ENCODE measurements at regions not wholly inside any gene's neighbourhood (a gene's known extent, or its start where the extent isn't known, plus 50 kb on each side); places are given as distances from the start of the nearest gene placed in this dataset.
"Not testable (repeated sequence)": the region's sequence is repeated elsewhere in the genome, so short reads cannot be mapped to it uniquely, and the experiment has no call there.

DNA sequence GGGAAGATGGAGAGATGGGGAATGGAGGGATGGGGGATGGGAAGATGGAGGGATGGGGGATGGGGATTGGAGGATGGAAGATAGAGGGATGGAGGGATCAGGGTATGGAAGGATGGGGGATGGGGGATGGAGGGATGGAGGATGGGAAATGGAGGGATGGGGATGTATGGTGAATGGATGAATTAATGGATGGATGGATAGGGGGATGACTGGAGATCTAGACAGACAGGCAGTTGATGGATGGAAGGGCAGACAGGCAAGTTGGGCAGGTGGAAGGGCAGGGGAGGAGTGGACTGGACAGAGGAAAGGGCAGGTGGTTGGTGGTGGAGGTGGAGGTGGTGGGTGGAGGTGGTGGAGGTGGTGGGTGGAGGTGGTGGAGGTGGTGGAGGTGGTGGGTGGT lies 167.2 kb downstream of the C9orf50 start:
- no peak for DNase-seq

DNA sequence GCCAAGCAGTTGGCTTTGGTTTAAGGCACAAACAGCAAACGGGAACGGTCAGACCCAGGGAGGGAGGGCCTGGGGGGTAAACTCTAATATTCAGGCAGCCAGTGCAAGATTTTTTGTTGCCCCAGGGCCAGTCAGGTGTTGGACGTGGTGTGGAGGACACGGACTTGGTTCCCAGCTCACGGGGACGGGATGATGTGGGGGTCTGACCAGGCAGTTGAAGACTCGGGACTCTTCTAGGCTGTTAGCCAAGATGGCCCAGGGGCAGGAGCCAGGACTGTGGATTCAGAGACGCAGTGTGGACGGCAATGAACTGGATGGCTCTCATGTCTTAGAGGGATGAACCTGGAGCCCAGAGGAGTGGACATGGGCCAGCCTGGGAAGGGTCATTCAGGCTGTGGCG lies 169.2 kb downstream of the C9orf50 start:
- no peak for DNase-seq

DNA sequence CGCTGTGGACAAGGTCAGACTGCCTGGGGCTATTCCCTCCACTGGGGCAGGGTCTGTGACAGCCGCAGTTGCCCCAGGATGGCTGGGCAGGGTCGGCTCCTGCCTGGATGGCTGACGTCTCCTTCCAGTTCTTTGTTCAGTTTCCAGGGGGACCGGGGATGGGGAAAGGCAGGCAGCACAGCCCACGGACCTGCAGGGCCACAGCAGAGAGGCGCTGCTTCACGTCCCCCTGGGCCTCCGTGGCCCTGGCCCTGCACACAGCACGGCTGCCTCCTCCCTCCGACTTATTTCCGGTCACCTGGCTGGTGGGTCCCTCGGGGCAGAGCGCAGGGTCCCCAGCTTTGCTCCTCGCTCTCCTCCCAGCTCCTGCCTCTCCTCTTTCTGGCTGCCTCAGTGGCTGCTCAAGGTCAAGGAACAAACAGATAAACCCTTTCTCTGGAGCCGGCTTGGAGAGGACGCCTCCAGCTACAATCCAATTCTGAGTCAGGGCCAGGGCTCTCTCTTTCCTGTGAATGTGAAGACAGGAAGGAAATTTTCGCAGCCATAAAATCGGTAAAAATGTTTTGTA lies 169.7 kb downstream of the C9orf50 start:
- DNase-seq: no peak

DNA sequence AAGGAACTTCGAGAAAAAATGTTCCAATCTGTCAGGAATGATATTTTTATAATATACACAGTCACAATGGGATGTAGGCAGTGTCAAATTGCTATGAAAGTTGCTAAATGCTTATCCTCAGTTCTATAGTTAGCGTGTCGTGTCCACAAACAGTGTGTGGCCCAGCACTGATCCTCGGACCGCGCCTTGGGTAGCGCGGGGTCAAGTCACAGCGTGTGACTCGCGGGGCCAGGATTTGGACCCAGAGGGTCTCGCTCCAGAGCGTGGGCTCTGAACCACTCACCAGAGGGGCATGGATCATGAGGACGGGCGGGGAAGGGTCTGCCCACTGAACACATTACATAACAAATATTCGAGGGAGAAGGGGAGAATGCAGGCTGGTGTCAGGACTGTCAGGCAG lies 171.8 kb downstream of the C9orf50 start:
- DNase-seq: no peak

DNA sequence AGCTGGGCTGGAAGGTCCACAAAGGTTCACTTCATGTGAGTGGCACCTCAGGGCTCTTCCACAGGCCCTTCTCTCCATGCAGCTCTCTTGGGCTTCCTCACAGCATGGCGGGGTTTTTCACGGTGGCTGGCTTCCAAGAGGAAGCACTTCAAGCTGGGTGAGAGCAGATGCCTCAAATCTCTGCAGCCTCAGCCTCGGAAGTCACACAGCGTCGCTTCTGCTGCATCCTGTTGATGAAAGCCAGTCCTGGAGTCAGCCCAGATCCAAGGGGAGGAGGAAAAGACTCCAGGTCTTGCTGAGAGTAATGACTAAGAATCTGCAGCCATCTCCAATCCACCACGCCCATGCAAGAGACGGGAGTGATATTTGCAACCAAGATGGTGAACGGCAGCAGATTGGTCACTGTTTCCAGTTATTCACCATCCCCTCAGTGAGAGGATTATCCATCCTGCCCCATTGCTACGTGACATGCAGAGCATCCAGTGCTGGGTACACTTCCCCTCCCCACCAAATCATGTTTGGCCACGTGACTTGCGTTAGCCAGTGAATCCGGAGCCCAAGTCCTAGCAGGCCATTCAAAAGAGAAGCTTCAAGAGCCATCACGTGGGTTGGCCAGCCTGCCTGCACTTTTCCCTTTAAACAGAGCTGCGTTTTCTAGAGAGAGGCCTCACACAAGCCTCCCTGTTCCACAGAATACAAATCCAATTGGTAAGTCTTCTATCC lies 173.9 kb downstream of the C9orf50 start:
- no peak for DNase-seq

DNA sequence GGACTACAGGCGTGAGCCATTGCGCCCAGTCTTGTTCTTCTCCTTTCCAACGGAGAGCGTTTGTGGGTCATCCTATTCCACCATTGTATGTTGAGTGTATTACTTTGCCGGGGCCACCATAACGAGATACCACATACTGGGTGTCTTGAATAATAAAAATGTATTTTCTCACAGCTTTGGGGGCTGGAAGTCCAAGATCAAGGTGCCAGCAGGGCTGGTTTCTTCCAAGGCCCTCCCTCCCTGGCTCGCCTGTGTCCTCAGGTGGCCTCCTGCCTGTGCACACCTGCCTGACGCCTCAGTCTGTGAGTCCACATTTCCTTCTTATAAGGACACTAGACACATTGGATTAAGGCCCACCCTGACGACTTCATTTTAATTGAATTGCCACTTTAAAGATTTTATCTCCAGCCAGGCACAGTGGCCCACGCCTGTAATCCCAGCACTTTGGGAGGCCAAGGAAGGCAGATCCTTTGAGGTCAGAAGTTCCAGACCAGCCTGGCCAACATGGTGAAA lies 175.1 kb downstream of the C9orf50 start:
- DNase-seq: no peak

DNA sequence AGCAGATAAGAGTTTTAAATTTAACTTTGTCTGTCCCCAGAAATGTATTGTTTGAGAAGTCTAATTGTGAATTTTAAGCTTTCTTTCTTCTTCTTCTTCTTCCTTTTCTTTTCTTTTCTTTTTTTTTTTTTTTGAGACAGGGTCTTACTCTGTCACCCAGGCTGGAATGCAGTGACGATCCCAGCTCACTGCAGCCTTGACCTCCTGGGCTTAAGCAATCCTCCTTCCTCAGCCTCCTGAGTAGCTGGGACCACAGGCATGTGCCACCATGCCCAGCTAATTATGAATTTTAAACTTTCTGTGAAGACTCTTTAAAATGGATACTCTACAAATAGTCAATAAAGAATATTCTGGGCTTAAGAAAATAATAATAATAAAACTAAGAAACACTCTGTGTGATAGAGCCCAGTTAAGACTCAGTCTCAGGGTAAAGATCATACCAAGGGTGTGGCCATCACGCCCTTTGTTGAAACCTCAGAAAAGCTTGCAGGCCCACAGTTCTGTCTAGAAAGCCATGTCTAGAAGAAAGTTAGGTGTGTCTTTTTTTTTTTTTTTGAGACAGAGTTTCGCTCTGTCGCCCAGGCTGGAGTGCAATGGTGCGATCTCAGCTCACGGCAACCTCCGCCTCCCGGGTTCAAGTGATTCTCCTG lies 177.3 kb downstream of the C9orf50 start:
- not testable (repeated sequence) for DNase-seq

DNA sequence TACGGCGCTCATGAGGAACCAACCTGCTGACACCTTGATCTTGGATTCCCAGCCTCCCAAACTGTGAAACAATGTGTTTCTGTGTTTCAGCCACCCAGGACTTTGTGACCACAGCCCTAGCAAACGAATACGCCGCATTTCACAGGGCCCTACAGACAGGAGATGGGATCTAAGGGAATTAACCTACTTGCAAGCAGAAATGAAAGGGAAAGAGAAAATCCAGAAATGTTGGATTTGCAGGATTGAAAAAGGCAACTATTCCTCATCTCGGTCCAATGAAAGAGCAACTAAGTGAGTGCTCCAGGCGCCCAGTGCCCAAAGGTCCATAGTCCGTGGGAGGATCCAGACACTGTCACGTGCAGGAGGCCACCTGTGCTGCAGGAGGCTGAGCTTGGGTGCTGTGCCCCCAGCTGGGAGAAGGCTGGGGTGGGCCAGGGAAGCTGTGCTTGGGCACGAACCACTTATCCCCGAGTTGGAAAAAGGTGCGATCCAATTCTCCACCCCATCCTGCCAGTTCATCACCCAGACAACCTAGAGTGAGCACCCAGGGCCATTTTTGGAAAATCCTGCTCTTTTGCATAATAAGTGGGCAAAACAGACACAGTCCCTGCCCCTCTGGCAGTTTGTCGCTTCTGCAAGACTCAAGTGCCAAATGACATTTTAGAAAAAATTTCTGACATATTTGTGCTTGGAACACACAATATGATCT lies 177.9 kb downstream of the C9orf50 start:
- DNase-seq: no peak

DNA sequence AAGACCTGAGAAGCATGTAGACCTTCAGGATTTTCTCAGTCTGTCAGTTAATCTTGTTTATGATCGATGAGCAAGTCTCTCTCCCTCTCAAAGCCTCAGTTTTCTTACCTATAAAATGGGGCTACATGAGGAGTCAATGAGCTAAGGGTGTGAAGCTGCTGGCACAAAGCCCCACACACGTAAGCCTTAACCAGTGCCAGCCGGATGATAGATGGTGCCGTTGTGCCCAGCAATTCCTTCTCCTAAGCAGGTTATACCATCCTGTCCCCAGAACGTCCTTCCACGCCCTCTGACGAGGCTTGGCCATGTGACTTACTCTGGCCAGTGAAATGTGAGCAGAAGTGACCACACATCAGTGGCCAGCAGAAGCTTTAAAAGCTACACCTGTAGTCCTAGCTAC lies 179.0 kb downstream of the C9orf50 start:
- no peak for DNase-seq

DNA sequence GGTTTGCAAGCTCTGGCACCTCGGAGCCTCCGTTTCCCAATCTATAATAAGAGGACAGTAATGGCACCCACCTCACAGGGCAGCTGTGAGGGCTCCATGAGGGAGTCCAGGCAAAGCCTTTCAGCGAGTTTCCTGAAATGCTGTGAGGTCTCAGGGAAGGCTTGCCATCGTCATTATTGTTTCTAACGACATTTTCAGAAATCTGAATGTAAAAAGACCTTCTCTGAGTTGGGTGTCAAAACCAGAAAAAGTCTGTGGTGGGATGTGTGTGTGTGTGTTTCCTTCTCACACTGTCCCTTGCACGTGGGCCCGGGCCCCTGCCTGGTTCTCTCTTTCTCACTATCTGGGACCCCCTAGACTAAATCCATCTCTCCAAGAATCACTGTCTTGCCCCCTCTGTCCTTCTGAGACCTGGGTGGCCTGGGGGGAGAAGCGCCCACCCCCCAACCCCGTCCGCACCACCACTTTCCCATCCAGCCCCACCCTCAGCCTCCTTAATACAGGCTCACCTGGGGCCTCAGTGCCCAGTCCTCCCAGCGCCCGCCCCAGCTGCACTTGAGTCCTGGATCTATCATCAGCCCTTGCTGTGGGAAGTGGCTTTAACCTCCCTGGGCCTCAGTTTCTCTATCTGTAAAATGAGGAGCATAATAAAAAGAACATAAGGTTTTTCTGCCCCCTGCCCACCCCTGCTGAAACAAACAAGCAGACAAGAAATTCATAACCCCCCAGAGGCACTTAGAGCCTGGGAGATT lies 180.3 kb downstream of the C9orf50 start:
- no peak for DNase-seq

DNA sequence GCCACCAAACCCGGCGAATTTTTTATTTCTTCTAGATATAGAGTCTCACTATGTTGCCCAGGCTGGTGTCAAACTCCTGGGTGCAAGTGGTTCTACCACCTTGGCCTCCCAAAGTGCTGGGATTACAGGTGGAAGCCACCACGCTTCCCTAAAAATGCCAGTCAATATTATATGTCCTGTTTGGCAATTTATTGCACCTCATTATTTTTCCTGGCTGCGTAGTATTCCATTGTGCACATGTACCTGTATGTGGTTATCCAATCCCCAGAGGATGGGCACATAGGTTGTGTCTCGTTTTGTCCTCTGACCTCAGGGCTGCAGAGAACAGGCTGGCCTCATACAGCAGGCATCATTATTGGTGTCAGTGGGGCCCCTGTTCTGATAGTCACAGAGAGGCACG lies 181.7 kb downstream of the C9orf50 start:
- no peak for DNase-seq

DNA sequence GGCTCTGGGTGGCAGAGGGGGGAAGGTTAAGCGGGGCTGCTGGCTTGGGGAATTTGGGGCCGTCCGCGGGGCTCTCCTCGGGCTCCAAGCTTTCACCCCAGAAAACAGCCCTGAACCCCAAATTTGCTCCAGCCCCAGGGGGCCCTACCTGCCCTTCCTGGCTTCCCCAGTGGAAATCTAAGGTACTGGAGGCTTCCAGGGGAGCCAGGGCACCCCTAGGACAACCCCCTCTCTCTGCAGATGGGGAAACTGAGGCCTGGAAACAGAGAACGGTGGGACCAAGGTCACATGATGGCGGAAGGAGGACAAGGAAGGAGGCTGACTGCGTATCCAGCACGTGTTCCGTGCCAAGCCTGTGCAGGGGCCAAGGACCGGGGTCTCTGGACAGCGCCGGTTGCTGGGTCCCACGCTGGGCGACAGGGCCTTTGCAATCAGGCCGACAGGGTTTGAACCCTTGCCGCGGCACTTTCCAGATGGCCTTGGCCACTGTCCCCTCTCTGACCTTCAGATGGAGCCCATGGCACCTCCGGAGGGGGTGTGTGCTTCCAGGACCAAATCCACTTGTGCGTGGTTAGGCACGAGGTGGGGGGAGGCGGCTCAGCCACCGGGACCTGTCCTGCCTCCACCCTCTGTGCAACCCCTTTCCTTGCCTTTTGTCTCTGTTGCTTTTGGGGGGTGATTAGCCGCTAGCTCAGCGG lies 183.1 kb downstream of the C9orf50 start:
- DNase-seq: no peak

DNA sequence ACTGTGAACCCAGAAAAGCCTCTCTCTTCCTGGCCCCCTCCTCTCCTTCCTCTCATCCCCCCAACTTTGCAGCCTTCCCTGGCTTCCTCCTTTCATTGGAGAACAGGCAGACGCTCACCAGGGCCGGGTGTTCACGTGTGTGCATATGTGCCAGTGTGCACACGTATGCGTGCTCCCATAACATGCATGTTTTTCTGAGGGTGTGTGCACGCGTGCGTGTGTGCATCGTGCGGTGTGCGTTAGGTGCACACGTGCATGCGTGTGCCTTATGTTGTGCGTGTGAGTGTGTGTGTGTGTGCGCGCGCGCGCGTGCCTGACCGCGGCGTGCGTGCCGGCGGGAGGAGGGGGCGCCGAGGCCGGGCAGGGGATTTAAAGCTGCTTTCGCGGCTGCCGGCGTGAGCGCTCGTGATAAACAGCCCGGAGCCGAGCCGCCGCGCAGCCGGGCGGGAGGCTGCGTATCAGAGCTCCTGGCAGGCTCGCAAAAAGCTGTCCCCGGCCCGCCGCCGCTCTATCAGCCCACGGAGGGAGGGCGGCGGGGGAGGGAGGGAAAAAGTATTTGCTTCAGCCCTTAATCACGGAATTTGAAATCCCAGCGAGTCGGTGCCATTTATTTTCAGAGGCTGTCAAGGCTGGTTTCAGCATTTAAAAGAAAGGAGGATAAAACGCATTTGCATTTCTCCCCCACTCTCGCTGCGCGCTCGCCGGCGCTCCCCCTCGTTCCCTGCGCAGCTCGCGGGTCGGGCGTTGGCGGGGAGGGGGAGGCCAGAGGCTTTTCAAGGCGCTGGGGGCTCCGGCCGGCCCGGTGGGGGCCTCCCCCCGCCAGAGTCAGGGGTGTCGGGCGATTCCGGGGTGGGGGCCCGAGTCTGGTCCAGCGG lies 183.9 kb downstream of the C9orf50 start:
- DNase-seq: no peak

DNA sequence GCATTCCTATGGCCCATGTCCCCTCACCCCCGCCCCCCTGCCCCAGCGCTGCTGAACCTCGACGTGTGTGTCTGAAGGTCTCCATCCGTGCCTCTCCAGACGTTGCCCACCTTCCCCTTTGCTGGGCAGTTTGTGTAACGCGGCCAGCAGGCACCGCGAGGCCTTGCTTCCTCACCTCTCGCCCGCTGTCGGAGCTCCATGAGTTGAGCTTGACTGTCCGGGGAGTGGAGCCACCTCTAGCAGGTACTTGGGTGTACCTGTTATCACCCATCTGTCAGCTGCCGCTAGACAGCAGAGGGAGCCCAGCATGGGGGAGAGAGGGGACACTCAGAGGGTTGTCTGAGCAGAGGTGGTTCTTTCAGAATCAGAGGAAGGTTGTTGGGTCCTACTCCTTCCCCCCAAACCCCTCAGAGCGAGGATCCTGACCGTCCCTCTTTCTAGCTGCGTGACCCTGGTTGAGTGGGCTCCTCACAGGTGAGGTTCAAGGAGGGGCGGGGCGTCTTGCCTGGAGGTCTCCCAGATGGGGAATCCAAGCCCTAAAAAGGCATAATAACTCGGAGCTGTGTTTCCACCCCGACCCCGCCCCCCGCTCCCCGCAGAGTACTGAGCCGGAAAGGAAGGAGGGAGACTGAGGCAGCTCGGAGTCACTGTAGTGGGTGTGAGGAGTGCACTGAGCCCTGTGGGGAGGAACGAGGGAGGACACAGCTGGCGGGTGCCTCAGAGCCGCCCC lies 184.7 kb downstream of the C9orf50 start:
- DNase-seq: no peak

DNA sequence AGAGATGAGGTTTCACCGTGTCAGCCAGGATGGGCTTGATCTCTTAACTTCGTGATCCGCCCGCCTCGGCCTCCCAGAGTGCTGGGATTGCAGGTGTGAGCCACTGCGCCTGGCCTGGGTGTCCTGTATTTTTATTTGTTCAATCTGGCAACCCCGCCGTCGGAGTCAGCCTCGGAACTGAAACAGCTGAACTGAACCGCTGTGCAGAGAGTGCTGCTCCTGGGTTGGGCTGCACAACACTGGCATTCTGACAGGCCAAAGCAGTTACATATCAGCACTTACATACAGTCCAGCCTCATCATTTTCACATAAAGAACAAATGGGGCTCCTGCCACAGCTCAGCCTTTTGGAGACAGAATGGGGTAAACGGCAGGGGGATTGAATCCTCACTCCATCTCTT lies 185.6 kb downstream of the C9orf50 start:
- no peak for DNase-seq

DNA sequence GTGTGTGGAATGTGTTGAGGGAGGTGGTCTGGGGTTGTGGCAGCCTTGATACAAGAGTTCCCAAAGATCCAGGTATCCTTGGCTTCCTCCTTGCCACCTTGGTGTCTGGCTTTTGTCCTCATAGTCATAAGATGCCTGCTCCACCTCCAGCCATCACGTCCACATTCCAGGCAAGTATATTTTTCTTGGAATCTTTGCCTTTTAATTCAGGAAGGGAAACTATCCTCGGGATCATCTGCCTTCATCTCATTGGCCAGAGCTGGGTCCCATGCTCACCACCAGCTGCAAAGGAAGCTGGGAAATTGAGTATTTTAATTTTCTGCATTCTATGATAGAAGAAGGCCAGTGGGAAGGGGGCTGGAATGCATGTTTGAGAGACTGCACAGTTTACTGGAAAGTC lies 186.7 kb downstream of the C9orf50 start:
- DNase-seq: no peak

DNA sequence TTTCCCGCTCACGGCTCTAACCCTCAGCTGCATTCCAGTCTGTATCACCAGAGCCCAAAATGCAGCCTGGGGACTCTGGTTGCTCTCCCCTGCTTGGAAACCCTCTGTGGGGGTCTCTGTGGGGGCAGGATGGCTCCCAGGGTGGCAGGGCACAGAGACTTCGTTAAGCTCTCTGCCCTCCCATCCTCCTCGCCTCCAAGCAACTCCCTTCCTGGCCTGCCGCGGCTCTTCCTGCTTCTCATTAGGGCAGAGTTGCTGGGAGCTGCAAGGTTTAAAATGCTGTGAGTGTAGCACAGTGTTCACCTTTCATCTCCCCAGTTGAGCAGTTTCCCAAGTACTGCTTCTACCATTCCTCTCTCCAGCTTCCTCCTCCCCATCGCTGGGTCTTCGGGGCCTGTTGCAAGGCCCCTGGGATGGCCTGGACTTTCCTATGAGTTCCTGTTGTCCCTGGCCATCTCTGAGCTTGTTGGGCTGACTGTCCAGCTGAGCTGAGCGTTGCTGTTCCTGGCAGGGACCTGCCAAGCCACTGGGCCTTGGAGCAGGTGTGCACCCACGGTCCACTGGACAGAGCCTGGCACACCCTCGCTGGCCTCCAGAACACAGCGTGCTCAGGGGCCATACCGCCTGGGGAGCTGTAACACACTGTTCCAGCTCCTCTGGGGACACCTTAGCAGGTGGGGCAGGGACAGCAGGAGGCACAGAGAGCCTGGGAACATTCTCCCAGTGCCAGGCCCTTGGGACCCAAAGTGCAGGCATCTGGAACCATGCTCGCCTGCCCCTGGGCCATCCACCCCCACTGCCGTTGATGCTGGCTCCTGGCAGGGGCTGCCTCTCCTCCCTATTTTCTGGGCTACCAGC lies 188.4 kb downstream of the C9orf50 start:
- DNase-seq: no peak

DNA sequence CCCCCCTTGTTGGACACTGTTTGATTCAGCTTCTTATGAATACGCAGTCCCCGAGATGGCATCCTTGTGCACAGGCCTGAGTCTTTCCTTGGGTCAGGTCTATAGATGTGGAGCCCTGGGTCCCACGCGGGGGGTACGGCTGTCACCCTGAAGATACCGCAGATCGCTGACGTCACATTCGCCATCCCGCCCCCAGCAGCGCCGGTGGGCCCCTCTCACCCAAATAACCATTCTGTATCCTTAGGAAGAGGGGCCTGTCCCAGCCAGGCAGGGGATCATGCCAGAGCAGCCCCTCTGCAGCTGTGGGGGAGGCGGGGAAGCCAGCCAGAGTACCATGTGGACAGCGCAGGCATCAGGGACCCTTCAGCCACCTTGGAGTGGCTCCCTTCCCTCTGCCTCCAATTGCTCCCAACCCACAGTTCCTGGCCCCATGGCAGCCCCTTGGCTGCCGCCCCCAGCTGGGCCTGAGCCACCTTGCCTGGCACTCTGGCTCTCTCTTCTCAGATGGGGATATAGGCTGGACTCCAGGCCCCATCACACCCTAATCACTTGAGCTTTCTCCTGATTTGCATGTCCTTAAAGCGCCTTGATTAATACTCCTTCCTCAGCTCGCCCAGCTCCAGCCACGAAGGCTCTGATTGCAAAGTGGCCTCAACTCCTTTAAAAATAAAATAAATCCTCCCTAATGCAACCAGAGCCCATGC lies 189.8 kb downstream of the C9orf50 start:
- DNase-seq: no peak
